Upper lobe of left lung (tissue), 6 donors: ENCODE measurements at regions not wholly inside any gene's neighbourhood (a gene's known extent, or its start where the extent isn't known, plus 50 kb on each side); places are given as distances from the start of the nearest gene placed in this dataset.

Source experiments
- ATAC-seq, 2 donors: fragments of 200-7000 bp; cut with Tn5 transposase; one replicate each; pipeline ENCODE4 v1.9.1; 2022; ENCODE audit warnings: mild to moderate bottlenecking in 2 of 2, moderate library complexity in 2 of 2; ENCODE audit not compliant: low FRiP score in 2 of 2
- DNase-seq, 2 donors: peaks; one replicate each; pipeline ENCODE4 v3.0.0-alpha.2; 2019 to 2020
- H3K27ac ChIP-seq, 4 donors: fragments of 200-600 bp; sonication (generic); one replicate each; pipeline ENCODE4 v1.5.1; 2016 to 2019
- H3K27me3 ChIP-seq, 4 donors: fragments of 200-600 bp; sonication (generic); one replicate each; pipeline ENCODE4 v1.5.1; 2017 to 2019
- H3K36me3 ChIP-seq, 4 donors: fragments of 200-600 bp; sonication (generic); one replicate each; pipeline ENCODE4 v1.5.1; 2016 to 2019
- H3K4me1 ChIP-seq, 4 donors: fragments of 200-600 bp; sonication (generic); one replicate each; pipeline ENCODE4 v1.5.1; 2018 to 2019
- H3K4me3 ChIP-seq, 4 donors: fragments of 200-600 bp; sonication (generic); one replicate each; pipeline ENCODE4 v1.5.1; 2017 to 2019; ENCODE audit warnings: mild to moderate bottlenecking in 2 of 4, moderate library complexity in 1 of 4
- H3K9me3 ChIP-seq, 4 donors: fragments of 200-600 bp; sonication (generic); one replicate each; pipeline ENCODE4 v1.5.1; 2018 to 2019
- CTCF ChIP-seq, 6 experiments: fragments of 450-650 bp in 4 of 6; fragments of 200-600 bp in 2 of 6; sonication (generic) in 2 of 6; IDR thresholded peaks; one replicate each; pipeline ENCODE4 v1.5.1; 2016 to 2019; ENCODE audit warnings: antibody characterized with exemption in 6 of 6
- EP300 ChIP-seq, 4 donors: sonication (generic); formaldehyde crosslinking; IDR thresholded peaks; one replicate each; pipeline ENCODE4 v1.5.1; 2017; ENCODE audit warnings: antibody characterized with exemption in 4 of 4, control low read depth in 2 of 4
- POLR2A ChIP-seq, 4 donors: fragments of 450-650 bp; IDR thresholded peaks; one replicate each; pipeline ENCODE4 v1.5.1; 2016 to 2017; ENCODE audit warnings: antibody characterized with exemption in 4 of 4, mild to moderate bottlenecking in 2 of 4
- POLR2AphosphoS5 ChIP-seq, 2 donors: sonication (generic); formaldehyde crosslinking; IDR thresholded peaks; one replicate each; pipeline ENCODE4 v1.5.1; 2017; ENCODE audit warnings: antibody characterized with exemption in 2 of 2
- WGBS, 2 donors: methylation state at CpG; one replicate each; pipeline ENCODE4 v1.1.5; 2017 to 2018; 5-methylcytosine and 5-hydroxymethylcytosine counted together
- small RNA-seq, 4 donors: library from RNA; depleted of rRNA; stranded (forward); fragments of <200 nt; gene quantifications; one replicate each; pipeline ENCODE3, GENCODE V24; 2016
- donor health status: DM: no; HTN: no; CAD: no; lungs with moderate emphysema.
- donor health status: DM: no; HTN: yes; CAD: no; lungs with severe emphysema.

- Histone ChIP-seq H3K4me3 (no peak overlapping the region), H3K27me3 (no peaks in the 10 kb centered on the region), H3K27ac (no peak overlapping the region), H3K9me3 (no peaks in the 10 kb centered on the region), H3K36me3 (no peaks in the 10 kb centered on the region), H3K4me1 (no peaks in the 10 kb centered on the region)
- 80 to 82% methylated on average over 1 to 3 of the region's 3 CpGs for WGBS, 2 donors
- TF ChIP-seq CTCF (IDR thresholded peaks at IDR 0.05) (no peak), POLR2A (IDR thresholded peaks at IDR 0.05) (no peak), POLR2AphosphoS5 (IDR thresholded peaks at IDR 0.05) (no peak), EP300 (IDR thresholded peaks at IDR 0.05) (no peak)
- DNase-seq (no peak), ATAC-seq (no peak)
These were observed 58.3 kb upstream of the PRKX start for GRCh38 chrX:3771766-3772165.

GRCh38 chrX:3768881-3769280 is 55.4 kb upstream of the PRKX start:
- no peak for ATAC-seq
- no peak for DNase-seq

More at GRCh38 chrX:3768881-3769280, 55.4 kb upstream of the PRKX start:
- no peaks in the 10 kb centered on the region for H3K27me3 ChIP-seq
- 74 to 88% methylated on average over 1 of the region's 1 CpG for WGBS, 2 donors
- no peak for TF ChIP-seq POLR2AphosphoS5 (IDR thresholded peaks at IDR 0.05)
- TF ChIP-seq POLR2A (IDR thresholded peaks at IDR 0.05) = no peak
- TF ChIP-seq EP300 (IDR thresholded peaks at IDR 0.05) = no peak
- TF ChIP-seq CTCF (IDR thresholded peaks at IDR 0.05) = no peak
- no peaks in the 10 kb centered on the region for H3K9me3 ChIP-seq
- no peak overlapping the region for H3K27ac ChIP-seq
- no peak overlapping the region for H3K4me3 ChIP-seq
- no peaks in the 10 kb centered on the region for H3K36me3 ChIP-seq
- no peaks in the 10 kb centered on the region for H3K4me1 ChIP-seq

Small RNA genes in the stretch of these regions (small RNA-seq; reads per million reads assigned to genes)
- gene RF00401 = 0 reads per million in 4 donors
